Erythroblast (primary cell): ENCODE measurements at regions not wholly inside any gene's neighbourhood (a gene's known extent, or its start where the extent isn't known, plus 50 kb on each side); places are given as distances from the start of the nearest gene placed in this dataset.

Experiments
- DNase-seq, 2 experiments: peaks; one replicate each; lab custom pipeline; 2025; lab: John Stamatoyannopoulos, UW
- GATA1 ChIP-seq: IDR thresholded peaks from 2 replicates; pipeline ENCODE4 v1.6.1; 2011; ENCODE audit warnings: low read depth, mild to moderate bottlenecking, control low read depth, low read length, moderate library complexity
- POLR2A ChIP-seq: IDR thresholded peaks from 2 replicates; pipeline ENCODE4 v1.6.1; 2011; ENCODE audit warnings: mild to moderate bottlenecking, low read length

- TF ChIP-seq GATA1 (no peak), POLR2A (no peak)
Observed at GRCh38 chr9:78918976-78919375, 622.1 kb downstream of the PSAT1 start.

GRCh38 chr9:78919701-78920100 lies 622.8 kb downstream of the PSAT1 start:
- no peak for DNase-seq
- TF ChIP-seq POLR2A, result no peak
- TF ChIP-seq GATA1, result no peak

More at GRCh38 chr9:78918976-78919375, 622.1 kb downstream of the PSAT1 start:
- no peak for DNase-seq

GRCh38 chr9:78921341-78921740 lies 624.4 kb downstream of the PSAT1 start:
- TF ChIP-seq GATA1, result no peak
- TF ChIP-seq POLR2A, result no peak

GRCh38 chr9:78923966-78924659 lies 627.2 kb downstream of the PSAT1 start:
- DNase-seq, result no peak
- TF ChIP-seq GATA1 (no peak), POLR2A (no peak)

More at GRCh38 chr9:78921341-78921740, 624.4 kb downstream of the PSAT1 start:
- no peak for DNase-seq

- no peak for DNase-seq
- TF ChIP-seq GATA1, result no peak
- no peak for TF ChIP-seq POLR2A
Observed at GRCh38 chr9:78927099-78927940, 630.4 kb downstream of the PSAT1 start.

GRCh38 chr9:78928625-78929405 lies 631.9 kb downstream of the PSAT1 start:
- TF ChIP-seq POLR2A (no peak), GATA1 (no peak)
- DNase-seq, result no peak

GRCh38 chr9:78930281-78930680 lies 633.4 kb downstream of the PSAT1 start:
- TF ChIP-seq POLR2A (no peak), GATA1 (no peak)
- no peak for DNase-seq

GRCh38 chr9:78932849-78933627 lies 636.1 kb downstream of the PSAT1 start:
- TF ChIP-seq POLR2A (no peak), GATA1 (no peak)
- no peak for DNase-seq

GRCh38 chr9:78934880-78935279 lies 636.9 kb upstream of the TLE4 start:
- no peak for DNase-seq
- TF ChIP-seq POLR2A (no peak), GATA1 (no peak)

- TF ChIP-seq GATA1 (no peak), POLR2A (no peak)
- DNase-seq, result no peak
Observed at GRCh38 chr9:78938821-78939220, 632.9 kb upstream of the TLE4 start.

- DNase-seq, result no peak
- TF ChIP-seq POLR2A (no peak), GATA1 (no peak)
Observed at GRCh38 chr9:78939311-78940065, 632.3 kb upstream of the TLE4 start.

GRCh38 chr9:78940121-78940855 lies 631.5 kb upstream of the TLE4 start:
- no peak for TF ChIP-seq GATA1
- no peak for TF ChIP-seq POLR2A
- DNase-seq, result peak; percentile 2 to 12
